ENCODE measurements at regions not wholly inside any gene's neighbourhood (a gene's known extent, or its start where the extent isn't known, plus 50 kb on each side); places are given as distances from the start of the nearest gene placed in this dataset.
"Not testable (repeated sequence)": the region's sequence is repeated elsewhere in the genome, so short reads cannot be mapped to it uniquely, and the experiment has no call there.

GRCh38 chr15:44849701-44850403 lies 106.6 kb upstream of the TERB2 start:
- not testable (repeated sequence) for DNase-seq

- peak; percentile 27 to 60 (median 44) for DNase-seq
Observed at GRCh38 chr15:44853304-44853950, 103.1 kb upstream of the TERB2 start.

- DNase-seq: not testable (repeated sequence)
Observed at GRCh38 chr15:44854696-44855095, 101.8 kb upstream of the TERB2 start.

- DNase-seq: not testable (repeated sequence)
Observed at GRCh38 chr15:44856284-44856683, 100.2 kb upstream of the TERB2 start.

- not testable (repeated sequence) for DNase-seq
Observed at GRCh38 chr15:44857164-44857710, 99.2 kb upstream of the TERB2 start.

GRCh38 chr15:44859088-44859487 lies 97.4 kb upstream of the TERB2 start:
- not testable (repeated sequence) for DNase-seq

- not testable (repeated sequence) for DNase-seq
Observed at GRCh38 chr15:44860168-44860567, 96.3 kb upstream of the TERB2 start.

- DNase-seq: no peak
Observed at GRCh38 chr15:44861439-44861910, 95.0 kb upstream of the TERB2 start.

- no peak for DNase-seq
Observed at GRCh38 chr15:44861917-44862316, 94.6 kb upstream of the TERB2 start.

- not testable (repeated sequence) for DNase-seq
Observed at GRCh38 chr15:44862866-44863265, 93.6 kb upstream of the TERB2 start.

- DNase-seq: not testable (repeated sequence)
Observed at GRCh38 chr15:44868100-44868499, 88.4 kb upstream of the TERB2 start.

- not testable (repeated sequence) for DNase-seq
Observed at GRCh38 chr15:44870125-44870524, 86.4 kb upstream of the TERB2 start.

GRCh38 chr15:44873103-44873502 lies 83.4 kb upstream of the TERB2 start:
- no peak for DNase-seq

GRCh38 chr15:44879066-44879465 lies 77.4 kb upstream of the TERB2 start:
- no peak for DNase-seq

GRCh38 chr15:44882499-44882968 lies 74.0 kb upstream of the TERB2 start:
- DNase-seq: peak in 2 of 4 experiments; percentile 2 to 5

- DNase-seq: no peak
Observed at GRCh38 chr15:44883199-44883877, 73.1 kb upstream of the TERB2 start.

GRCh38 chr15:44898890-44899651 lies 57.4 kb upstream of the TERB2 start:
- not testable (repeated sequence) for DNase-seq

GRCh38 chr15:44899775-44900174 lies 56.7 kb upstream of the TERB2 start:
- not testable (repeated sequence) for DNase-seq

- not testable (repeated sequence) for DNase-seq
Observed at GRCh38 chr15:44900796-44901195, 55.7 kb upstream of the TERB2 start.

GRCh38 chr15:44903281-44903680 lies 53.2 kb upstream of the TERB2 start:
- DNase-seq: not testable (repeated sequence)

GRCh38 chr15:44904651-44905340 lies 51.7 kb upstream of the TERB2 start:
- not testable (repeated sequence) for DNase-seq

All from activated CD4-positive, CD25-positive, alpha-beta regulatory T cell (primary cell).